NCI-H446 treated with DMSO at 0.1 percent for 48 hours (cell line): ENCODE measurements at regions not wholly inside any gene's neighbourhood (a gene's known extent, or its start where the extent isn't known, plus 50 kb on each side); places are given as distances from the start of the nearest gene placed in this dataset.
"Not testable (repeated sequence)": the region's sequence is repeated elsewhere in the genome, so short reads cannot be mapped to it uniquely, and the experiment has no call there.

ENCODE experiments used
- DNase-seq: peaks from one replicate; lab custom pipeline; 2025; lab: John Stamatoyannopoulos, UW

DNA sequence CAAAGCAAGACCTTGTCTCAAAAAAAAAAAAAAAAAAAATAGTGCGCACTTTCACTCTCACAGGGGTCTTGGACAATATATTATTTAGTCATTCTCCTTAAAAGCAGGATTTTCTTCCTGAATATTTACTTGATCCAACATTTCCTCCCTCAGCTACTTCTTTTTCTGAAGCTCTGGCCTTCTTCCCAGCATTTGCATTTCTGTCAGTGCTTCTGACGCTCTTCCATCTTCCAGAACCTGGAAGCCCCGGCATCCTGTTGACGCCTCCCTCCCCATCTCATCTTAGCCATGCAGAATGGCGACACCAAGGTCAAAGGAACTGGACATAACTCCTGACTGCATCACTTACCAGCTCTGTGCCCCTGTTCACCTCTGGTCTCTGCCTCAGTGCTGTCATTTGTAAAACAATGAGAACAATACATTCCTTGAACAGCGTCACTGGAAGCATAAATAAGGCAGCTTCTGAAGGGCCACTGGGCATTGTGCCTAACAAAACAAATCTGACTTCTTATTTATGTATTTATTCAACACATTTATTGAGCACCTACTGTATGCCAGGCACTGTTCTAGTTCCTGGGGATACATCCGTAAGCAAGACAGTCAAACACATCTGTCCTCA lies 90.9 kb upstream of the MDM1 start:
- no peak for DNase-seq

DNA sequence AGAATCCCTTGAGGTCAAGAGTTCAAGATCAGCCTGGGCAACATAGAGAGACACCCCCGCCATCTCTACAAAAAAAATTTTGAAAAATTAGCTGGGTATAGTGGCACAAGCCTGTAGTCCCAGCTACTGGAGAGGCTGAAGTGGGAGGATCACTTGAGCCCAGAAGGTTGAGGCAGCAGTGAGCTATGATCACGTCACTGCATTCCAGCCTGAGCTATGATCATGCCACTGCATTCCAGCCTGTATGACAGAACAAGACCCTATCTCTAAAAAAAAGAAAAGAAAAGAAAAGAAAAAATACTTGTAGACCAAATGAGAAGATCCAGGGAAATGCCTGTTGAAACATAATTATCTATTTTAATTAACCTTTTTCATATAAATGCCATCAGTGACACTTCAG lies 93.8 kb upstream of the MDM1 start:
- DNase-seq = no peak

DNA sequence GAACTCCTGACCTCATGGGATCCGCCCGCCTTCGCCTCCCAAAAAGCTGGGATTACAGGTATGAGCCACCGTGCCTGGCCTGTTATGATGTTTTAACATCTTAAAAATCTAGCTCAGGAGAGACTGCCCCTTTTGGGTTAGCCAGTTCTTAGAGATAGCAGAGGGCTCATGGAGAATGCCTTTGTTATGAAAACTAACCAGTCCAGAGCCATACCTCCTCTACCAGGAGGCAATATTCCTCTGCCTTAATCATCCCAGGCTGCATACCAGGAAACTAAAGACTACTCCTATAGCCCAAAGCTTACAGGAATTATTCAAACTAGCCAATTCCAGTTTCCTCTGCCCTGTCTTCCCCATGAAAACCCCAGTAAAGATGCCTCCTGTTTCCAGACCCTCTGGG lies 96.0 kb upstream of the MDM1 start:
- no peak for DNase-seq

GRCh38 chr12:68428724-68429501 lies 96.8 kb upstream of the MDM1 start:
- DNase-seq = no peak

DNA sequence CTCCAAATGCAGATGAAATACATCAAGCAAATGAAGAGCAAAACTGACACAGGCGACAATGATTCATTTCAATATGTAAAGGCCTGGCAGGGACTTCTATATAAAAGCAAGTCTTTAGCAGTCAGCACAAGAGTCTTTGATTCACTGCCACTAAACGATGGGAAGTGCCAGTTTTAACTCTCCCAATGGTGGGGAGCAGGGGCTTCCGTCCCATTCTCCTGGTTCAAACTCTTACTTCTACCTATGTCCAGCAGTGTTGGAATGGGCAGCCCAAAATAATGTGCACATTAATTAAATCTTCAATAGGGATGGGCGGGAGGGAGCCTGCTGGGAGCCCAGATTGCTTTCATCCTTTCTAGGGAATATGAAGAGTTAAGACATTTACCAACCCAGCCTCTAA lies 97.5 kb upstream of the MDM1 start:
- DNase-seq = no peak

- no peak for DNase-seq
Measured at GRCh38 chr12:68431786-68432185, 99.6 kb upstream of the MDM1 start.

GRCh38 chr12:68432622-68433021 lies 100.5 kb upstream of the MDM1 start:
- DNase-seq = no peak

- no peak for DNase-seq
Measured at GRCh38 chr12:68434391-68435298, 102.5 kb upstream of the MDM1 start.

DNA sequence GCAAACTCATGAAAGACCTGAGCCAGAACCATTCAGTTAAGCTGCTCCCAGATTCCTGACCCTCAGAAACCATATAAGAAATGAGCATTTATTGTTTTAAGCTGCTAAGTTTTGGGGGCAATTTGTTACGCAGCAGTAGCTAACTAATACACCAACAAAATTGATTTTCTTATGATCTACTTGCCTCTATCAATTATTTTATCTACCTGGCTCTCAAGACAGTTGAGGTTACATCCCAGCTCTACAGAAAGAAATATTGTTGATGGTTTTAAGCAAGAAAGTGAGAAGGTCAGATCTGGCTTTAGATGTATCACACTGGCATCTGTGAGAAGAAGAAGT lies 103.1 kb upstream of the MDM1 start:
- DNase-seq = no peak

DNA sequence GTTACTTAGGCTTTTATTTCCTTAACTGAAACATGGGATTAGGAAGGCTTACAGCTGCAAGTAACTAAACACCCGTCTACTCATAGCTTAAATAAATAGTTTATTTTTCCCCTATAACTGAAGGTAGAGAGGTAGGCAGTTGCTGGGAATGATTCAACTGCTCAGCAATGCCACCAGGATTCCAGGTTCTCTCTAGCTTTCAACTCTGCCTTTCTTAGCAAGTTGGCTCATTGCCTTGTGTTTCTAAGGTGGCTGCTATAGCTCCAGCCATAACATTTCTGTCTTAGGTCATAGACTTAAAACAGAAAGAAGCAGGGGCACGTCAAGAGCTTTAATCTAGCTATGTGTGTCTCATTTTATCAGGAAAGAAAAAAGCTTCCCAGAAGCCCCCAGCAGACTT lies 103.7 kb upstream of the MDM1 start:
- no peak for DNase-seq

DNA sequence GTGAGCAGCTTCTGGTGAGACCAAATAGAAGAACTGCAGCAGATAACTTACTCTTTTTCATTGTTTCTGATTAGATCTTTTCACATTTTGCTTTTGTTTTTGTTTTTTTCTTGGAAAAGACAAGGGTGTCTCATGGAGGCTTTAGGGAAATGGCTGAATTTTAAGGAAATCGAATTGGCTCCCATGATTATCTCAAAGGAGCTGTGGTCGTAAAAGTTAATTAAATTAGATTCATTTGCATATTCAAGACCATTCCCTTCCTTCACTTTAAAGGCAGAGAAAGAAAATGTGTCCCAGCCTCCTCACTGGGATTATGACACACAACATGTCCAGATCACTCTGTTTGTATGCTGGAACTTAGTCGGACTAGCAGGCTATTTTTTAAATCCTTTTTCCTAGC lies 106.4 kb upstream of the MDM1 start:
- DNase-seq = no peak

DNA sequence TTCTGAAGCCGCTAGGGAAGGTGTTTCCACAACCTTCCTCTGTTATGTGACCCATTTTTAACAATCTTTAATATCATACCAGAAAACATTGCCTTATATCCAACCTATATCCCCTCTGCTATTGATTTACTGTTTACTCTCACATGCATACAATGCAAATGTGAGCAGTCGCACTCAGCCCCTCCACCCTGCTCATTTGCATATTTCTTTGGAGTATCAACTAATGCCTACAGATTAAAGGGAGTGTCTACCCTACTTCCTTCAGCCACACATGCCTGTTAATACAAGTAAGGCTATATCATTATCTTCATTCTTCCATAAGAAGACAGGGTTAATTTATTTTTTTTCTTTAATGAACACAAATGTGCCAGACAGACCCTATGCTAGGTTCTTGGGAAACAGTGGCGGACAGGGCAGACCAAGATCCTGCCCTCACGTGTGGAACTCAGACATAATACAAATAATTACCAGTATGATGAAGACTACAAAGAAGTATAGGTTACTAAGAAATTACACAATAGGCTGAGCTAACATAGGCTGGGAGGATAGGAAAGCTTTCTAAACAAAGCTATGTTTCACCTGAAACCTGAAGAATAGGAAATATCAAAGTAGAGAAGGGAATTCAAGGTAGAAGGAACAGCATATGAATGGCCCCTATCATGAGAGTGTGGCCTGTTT lies 107.3 kb upstream of the MDM1 start:
- no peak for DNase-seq

- no peak for DNase-seq
Measured at GRCh38 chr12:68440068-68440581, 108.0 kb upstream of the MDM1 start.

DNA sequence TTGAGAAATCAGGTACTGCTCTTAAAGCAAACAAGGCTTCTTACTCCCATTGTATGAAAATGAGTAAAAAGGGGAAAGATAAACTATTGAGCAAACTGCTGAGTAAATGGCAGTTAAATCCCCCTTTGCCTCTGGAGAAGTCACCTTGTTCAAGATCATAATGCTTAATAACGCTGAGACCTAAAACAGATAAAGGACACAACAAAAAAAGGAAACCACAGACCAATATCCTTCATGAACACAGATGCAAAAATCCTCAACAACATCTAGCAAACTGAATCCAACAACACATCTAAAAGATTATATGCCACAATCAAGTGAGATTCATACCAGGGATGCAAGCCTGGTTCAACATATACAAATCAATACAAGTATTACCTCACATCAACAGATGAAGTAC lies 109.0 kb upstream of the MDM1 start:
- DNase-seq = no peak

GRCh38 chr12:68442353-68442972 lies 110.3 kb upstream of the MDM1 start:
- not testable (repeated sequence) for DNase-seq

GRCh38 chr12:68443695-68444094 lies 111.5 kb upstream of the MDM1 start:
- DNase-seq = not testable (repeated sequence)

DNA sequence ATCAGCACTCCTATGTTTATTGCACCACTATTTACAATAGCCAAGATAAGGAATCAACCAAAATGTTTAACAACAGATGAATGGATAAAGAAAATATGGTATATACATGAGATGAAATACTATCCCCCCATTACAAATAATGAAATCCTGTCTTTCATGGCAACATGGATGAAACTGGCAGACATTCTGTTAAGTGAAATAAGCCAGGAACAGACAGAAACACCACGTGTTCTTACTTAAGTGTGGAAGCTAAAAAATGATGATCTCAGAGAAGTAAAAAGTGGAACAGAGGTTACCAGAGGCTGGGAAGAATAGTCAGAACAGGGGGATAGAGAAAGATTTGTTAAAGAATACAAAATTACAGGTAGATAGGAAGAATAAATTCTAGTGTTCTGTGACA lies 113.7 kb upstream of the MDM1 start:
- no peak for DNase-seq

- DNase-seq = no peak
Measured at GRCh38 chr12:68446384-68446783, 114.2 kb upstream of the MDM1 start.

DNA sequence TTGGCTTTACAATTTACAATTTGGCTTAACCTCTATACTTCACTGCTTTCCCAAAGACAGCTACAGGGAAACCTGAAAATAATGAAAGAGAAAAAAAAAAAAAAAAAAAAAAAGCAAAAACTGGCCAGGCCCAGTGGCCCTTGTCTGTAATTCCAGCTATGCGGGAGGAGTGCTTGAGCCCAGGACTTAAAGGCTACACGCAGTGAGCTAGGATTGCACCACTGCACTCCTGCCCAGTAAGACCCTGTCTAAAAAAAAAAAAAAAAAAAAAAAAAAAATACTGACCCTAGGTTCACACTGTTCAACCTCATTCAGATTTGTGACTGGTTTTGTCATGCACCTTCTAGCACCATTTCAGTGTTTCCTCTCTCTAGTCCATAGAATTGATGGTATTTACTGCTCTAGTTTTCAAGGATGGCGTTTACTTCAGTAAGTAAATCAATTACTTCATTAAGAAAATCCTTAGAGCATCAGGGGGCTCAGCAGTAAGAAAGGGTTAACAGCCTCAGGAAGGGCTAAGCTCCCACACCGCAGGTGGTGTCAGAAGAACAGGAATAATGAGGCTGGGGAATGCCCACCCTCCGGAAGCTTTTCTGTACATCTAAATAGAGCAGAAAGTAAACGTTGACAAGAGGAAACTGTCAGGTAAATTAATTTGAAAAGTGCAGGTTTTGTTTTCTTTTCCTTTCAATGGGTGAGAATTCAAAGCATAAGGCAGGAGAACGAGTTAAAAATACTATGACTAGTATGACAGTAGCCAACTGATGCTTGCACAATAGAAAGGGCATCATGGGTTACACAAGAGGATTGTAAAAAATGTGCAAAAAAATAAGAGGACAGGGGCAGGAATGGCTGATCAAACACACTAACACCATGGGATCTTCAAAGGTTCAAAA lies 115.0 kb upstream of the MDM1 start:
- DNase-seq = no peak

- DNase-seq = no peak
Measured at GRCh38 chr12:68447797-68448260, 115.7 kb upstream of the MDM1 start.

DNA sequence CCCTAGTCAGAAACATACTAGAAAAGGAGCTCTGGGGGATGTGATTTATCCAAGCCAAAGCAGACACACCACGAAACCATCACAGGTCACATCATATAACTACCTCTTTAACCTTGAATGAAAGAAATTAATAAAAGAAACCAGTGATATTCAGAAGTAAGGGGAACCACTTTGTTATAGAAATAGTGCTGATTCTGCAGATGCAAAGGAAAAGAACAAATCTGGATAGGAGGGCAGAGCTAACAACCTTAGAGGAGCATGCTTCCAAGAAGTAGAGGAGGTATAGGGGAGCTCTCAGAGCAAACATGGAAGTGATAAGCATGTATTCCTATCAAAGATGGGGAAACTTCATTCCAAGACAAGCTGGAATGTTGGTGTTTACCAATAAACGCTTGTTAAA lies 117.0 kb upstream of the MDM1 start:
- DNase-seq = no peak
